Thyroid gland (tissue), 4 donors: ENCODE measurements at regions not wholly inside any gene's neighbourhood (a gene's known extent, or its start where the extent isn't known, plus 50 kb on each side); places are given as distances from the start of the nearest gene placed in this dataset.

Source experiments
- CTCF ChIP-seq, 6 experiments: fragments of 200-600 bp in 3 of 6; fragments of 450-650 bp in 3 of 6; sonication (generic) in 3 of 6; IDR thresholded peaks; one replicate each; pipeline ENCODE4 v1.5.1; 2016 to 2019; ENCODE audit warnings: antibody characterized with exemption in 6 of 6, mild to moderate bottlenecking in 2 of 6, inconsistent platforms in 1 of 6, moderate library complexity in 1 of 6
- POLR2A ChIP-seq, 2 donors: fragments of 450-650 bp; IDR thresholded peaks; one replicate each; pipeline ENCODE4 v1.6.1; 2017; ENCODE audit warnings: antibody characterized with exemption in 2 of 2, mild to moderate bottlenecking in 2 of 2, moderate library complexity in 1 of 2

- TF ChIP-seq POLR2A (IDR thresholded peaks at IDR 0.05) (no peak), CTCF (IDR thresholded peaks at IDR 0.05) (no peak)
These were observed 286.8 kb downstream of the TRIB2 start for GRCh38 chr2:13003500-13003899.
